ENCODE measurements at regions not wholly inside any gene's neighbourhood (a gene's known extent, or its start where the extent isn't known, plus 50 kb on each side); places are given as distances from the start of the nearest gene placed in this dataset.

GRCh38 chr9:95642189-95642588, 125.4 kb upstream of the PTCH1 start:
- TF ChIP-seq CTCF (IDR thresholded peaks at IDR 0.05; ENCODE audit: poor library complexity) (no peak), EZH2 (IDR thresholded peaks at IDR 0.05; ENCODE audit: borderline replicate concordance) (no peak)
